K562 (cell line): ENCODE measurements at regions not wholly inside any gene's neighbourhood (a gene's known extent, or its start where the extent isn't known, plus 50 kb on each side); places are given as distances from the start of the nearest gene placed in this dataset.

Source experiments
- ATF7 ChIP-seq: fragments of 450-650 bp; IDR thresholded peaks from 2 replicates; pipeline ENCODE4 v1.7.1; 2014; ENCODE audit warnings: mild to moderate bottlenecking, moderate library complexity
- BRD9 ChIP-seq: fragments of 450-650 bp; IDR thresholded peaks from 2 replicates; pipeline ENCODE4 v1.6.1; 2018; ENCODE audit warnings: low read depth; ENCODE audit not compliant: partially characterized antibody
- CHD4 ChIP-seq: fragments of 200-600 bp; sonication (generic); IDR thresholded peaks from 3 replicates; pipeline ENCODE4 v1.6.1; 2012; ENCODE audit warnings: low read depth, mild to moderate bottlenecking, mixed read lengths, low read length, inconsistent platforms; ENCODE audit not compliant: insufficient read depth, insufficient replicate concordance, poor library complexity, severe bottlenecking
- ELF4 ChIP-seq: fragments of 450-650 bp; formaldehyde crosslinking; IDR thresholded peaks from 2 replicates; pipeline ENCODE4 v1.4.0; 2022; ENCODE audit warnings: missing genetic modification characterization
- EP300 ChIP-seq: IDR thresholded peaks from 2 replicates; pipeline ENCODE4 v1.6.1; 2012; ENCODE audit warnings: low read length, improper control_type of control experiment
- KDM1A ChIP-seq, 2 experiments: fragments of 450-650 bp; IDR thresholded peaks; 2 replicates each; pipeline ENCODE4 v1.6.1; 2016; ENCODE audit warnings: mild to moderate bottlenecking in 2 of 2
- MAFG ChIP-seq: fragments of 450-650 bp; conservative IDR thresholded peaks from 2 replicates; pipeline ENCODE4 v1.6.1; 2016; ENCODE audit warnings: missing genetic modification characterization, missing compliant biosample characterization
- MAZ ChIP-seq, 2 experiments: fragments of 450-650 bp in 1 of 2; sonication (generic) in 1 of 2; formaldehyde crosslinking; IDR thresholded peaks in 1 of 2; conservative IDR thresholded peaks in 1 of 2; 2 replicates each; pipeline versions ENCODE4 v1.4.0 to v1.5.0; 2020; ENCODE audit warnings: mild to moderate bottlenecking in 1 of 2, missing genetic modification reagents in 1 of 2
- MECOM ChIP-seq: fragments of 250-450 bp; sonication (Bioruptor Pico); IDR thresholded peaks from 2 replicates; pipeline ENCODE4 v1.8.0; 2022; ENCODE audit warnings: inconsistent platforms
- PHF20 ChIP-seq: fragments of 450-650 bp; IDR thresholded peaks from 2 replicates; pipeline ENCODE4 v1.6.1; 2018; ENCODE audit not compliant: partially characterized antibody
- PHF8 ChIP-seq: fragments of 200-600 bp; sonication (generic); IDR thresholded peaks from 2 replicates; pipeline ENCODE4 v1.6.1; 2012; ENCODE audit warnings: mixed run types, mild to moderate bottlenecking, inconsistent platforms, low read length, moderate library complexity, borderline replicate concordance
- POLR2AphosphoS2 ChIP-seq: IDR thresholded peaks from 2 replicates; pipeline ENCODE4 v1.6.1; 2012; ENCODE audit warnings: low read length, improper control_type of control experiment
- RBM14 ChIP-seq: fragments of 200-400 bp; formaldehyde crosslinking; IDR thresholded peaks from 2 replicates; pipeline ENCODE4 v1.6.1; 2018; ENCODE audit warnings: low read depth, mild to moderate bottlenecking, low read length, moderate library complexity, borderline replicate concordance; ENCODE audit not compliant: insufficient read depth
- SUPT5H ChIP-seq: fragments of 450-650 bp; IDR thresholded peaks from 2 replicates; pipeline ENCODE4 v1.6.1; 2016
- TEAD2 ChIP-seq: fragments of 450-650 bp; IDR thresholded peaks from 2 replicates; pipeline ENCODE4 v1.6.1; 2016; ENCODE audit warnings: missing genetic modification characterization, control low read depth, missing compliant biosample characterization
- ZFP1 ChIP-seq: fragments of 450-650 bp; formaldehyde crosslinking; IDR thresholded peaks from 2 replicates; pipeline ENCODE4 v1.4.0; 2020; ENCODE audit warnings: mild to moderate bottlenecking, mixed read lengths
- ZNF12 ChIP-seq: sonication (generic); formaldehyde crosslinking; IDR thresholded peaks from 2 replicates; pipeline ENCODE4 v1.4.0; 2020; ENCODE audit warnings: mild to moderate bottlenecking, missing genetic modification reagents
- ZNF134 ChIP-seq: fragments of 250-450 bp; sonication (Bioruptor Pico); conservative IDR thresholded peaks from 2 replicates; pipeline ENCODE4 v1.4.0; 2020
- ZNF431 ChIP-seq: sonication (generic); formaldehyde crosslinking; IDR thresholded peaks from 2 replicates; pipeline ENCODE4 v1.8.0; 2022; ENCODE audit warnings: mild to moderate bottlenecking, missing genetic modification reagents
- ZNF57 ChIP-seq: fragments of 450-650 bp; formaldehyde crosslinking; IDR thresholded peaks from 2 replicates; pipeline ENCODE4 v1.4.0; 2020; ENCODE audit warnings: mild to moderate bottlenecking, moderate library complexity
- TF ChIP-seq, protein P1 (sequence below), 2 experiments: IDR thresholded peaks in 1 of 2; conservative IDR thresholded peaks in 1 of 2; 2 replicates each; pipeline ENCODE4 v1.6.1; 2016; ENCODE audit warnings: low read depth in 2 of 2, mild to moderate bottlenecking in 1 of 2, missing compliant biosample characterization in 1 of 2, missing genetic modification characterization in 1 of 2, moderate library complexity in 1 of 2
- TF ChIP-seq, protein P2 (sequence below): sonication (generic); formaldehyde crosslinking; IDR thresholded peaks from 2 replicates; pipeline ENCODE4 v1.4.0; 2020; ENCODE audit warnings: mild to moderate bottlenecking, missing genetic modification reagents
- TF ChIP-seq, protein P3 (sequence below): IDR thresholded peaks from 2 replicates; pipeline ENCODE4 v1.6.1; 2012; ENCODE audit warnings: low read depth, low read length, improper control_type of control experiment, borderline replicate concordance

DNA sequence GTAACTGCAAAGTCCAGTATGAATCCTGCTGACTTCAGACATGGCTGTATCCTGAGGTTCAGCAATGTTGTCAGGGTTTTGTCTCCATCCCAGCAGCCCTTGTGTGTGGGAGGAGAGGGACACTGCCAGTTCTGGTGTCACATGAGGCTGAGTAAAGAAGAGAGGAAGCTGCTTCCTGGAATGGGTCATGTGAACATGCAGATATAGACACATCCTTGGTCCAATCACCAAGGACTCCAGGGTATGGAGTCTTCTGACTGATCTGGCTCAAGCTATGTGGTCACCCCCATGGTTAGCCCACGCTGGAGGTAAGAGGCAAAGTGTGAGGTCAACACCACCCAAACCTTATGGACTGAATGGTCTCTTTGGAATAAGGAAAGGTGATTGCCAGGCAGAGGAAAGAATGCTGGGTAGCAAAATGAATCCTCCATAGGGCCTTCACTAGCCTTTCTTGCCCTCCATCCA, 134.4 kb upstream of the SLC1A4 start (continued):
- TF ChIP-seq PHF8 (peak; percentile 14; the same call in 1 of the 2 replicates), ATF7 (peak; percentile 76; the same call in 1 of the 2 replicates), KDM1A (IDR thresholded peaks at IDR 0.05) (no peak), MAZ (CRISPR knock-in tag; conservative IDR thresholded peaks at IDR 0.05 in 1 of 2, IDR thresholded peaks at IDR 0.05 in 1 of 2) (no peak; a peak in 2 of 4 replicates), ZNF12 (no peak), BRD9 (no peak), TEAD2 (tag) (peak; percentile 43; the same call in 1 of the 2 replicates), PHF20 (peak; percentile 82), MECOM (CRISPR knock-in tag) (no peak), ELF4 (CRISPR knock-in tag) (peak; percentile 74; the same call in 1 of the 2 replicates), MAFG (tag) (0 out of 2 replicates have a peak, but pooled peaks have one; percentile 16), CHD4 (no peak), ZNF57 (CRISPR knock-in tag) (no peak), ZFP1 (CRISPR knock-in tag) (no peak), EP300 (peak; percentile 63), POLR2AphosphoS2 (no peak), SUPT5H (no peak), ZNF431 (CRISPR knock-in tag) (no peak), RBM14 (no peak), ZNF134 (peak; percentile 42; the same call in 1 of the 2 replicates)
- TF ChIP-seq, protein P1, sequence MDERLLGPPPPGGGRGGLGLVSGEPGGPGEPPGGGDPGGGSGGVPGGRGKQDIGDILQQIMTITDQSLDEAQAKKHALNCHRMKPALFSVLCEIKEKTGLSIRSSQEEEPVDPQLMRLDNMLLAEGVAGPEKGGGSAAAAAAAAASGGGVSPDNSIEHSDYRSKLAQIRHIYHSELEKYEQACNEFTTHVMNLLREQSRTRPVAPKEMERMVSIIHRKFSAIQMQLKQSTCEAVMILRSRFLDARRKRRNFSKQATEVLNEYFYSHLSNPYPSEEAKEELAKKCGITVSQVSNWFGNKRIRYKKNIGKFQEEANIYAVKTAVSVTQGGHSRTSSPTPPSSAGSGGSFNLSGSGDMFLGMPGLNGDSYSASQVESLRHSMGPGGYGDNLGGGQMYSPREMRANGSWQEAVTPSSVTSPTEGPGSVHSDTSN (CRISPR knock-in tag; IDR thresholded peaks at IDR 0.05; ENCODE audit: low read depth), result no peak
- TF ChIP-seq, protein P1 (tag; conservative IDR thresholded peaks at IDR 0.05; ENCODE audit: low read depth), result peak; percentile 82
- TF ChIP-seq, protein P2, sequence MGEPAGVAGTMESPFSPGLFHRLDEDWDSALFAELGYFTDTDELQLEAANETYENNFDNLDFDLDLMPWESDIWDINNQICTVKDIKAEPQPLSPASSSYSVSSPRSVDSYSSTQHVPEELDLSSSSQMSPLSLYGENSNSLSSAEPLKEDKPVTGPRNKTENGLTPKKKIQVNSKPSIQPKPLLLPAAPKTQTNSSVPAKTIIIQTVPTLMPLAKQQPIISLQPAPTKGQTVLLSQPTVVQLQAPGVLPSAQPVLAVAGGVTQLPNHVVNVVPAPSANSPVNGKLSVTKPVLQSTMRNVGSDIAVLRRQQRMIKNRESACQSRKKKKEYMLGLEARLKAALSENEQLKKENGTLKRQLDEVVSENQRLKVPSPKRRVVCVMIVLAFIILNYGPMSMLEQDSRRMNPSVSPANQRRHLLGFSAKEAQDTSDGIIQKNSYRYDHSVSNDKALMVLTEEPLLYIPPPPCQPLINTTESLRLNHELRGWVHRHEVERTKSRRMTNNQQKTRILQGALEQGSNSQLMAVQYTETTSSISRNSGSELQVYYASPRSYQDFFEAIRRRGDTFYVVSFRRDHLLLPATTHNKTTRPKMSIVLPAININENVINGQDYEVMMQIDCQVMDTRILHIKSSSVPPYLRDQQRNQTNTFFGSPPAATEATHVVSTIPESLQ, result no peak
- TF ChIP-seq, protein P3, sequence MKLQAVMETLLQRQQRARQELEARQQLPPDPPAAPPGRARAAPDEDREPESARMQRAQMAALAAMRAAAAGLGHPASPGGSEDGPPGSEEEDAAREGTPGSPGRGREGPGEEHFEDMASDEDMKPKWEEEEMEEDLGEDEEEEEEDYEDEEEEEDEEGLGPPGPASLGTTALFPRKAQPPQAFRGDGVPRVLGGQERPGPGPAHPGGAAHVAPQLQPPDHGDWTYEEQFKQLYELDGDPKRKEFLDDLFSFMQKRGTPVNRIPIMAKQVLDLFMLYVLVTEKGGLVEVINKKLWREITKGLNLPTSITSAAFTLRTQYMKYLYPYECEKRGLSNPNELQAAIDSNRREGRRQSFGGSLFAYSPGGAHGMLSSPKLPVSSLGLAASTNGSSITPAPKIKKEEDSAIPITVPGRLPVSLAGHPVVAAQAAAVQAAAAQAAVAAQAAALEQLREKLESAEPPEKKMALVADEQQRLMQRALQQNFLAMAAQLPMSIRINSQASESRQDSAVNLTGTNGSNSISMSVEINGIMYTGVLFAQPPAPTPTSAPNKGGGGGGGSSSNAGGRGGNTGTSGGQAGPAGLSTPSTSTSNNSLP, result no peak
